ENCODE measurements at regions not wholly inside any gene's neighbourhood (a gene's known extent, or its start where the extent isn't known, plus 50 kb on each side); places are given as distances from the start of the nearest gene placed in this dataset.

- no peak for FAIRE-seq
- Histone ChIP-seq H3K18ac (ENCODE audit: extremely low read depth, low read length) (no peak overlapping the region), H3K14ac (ENCODE audit: insufficient read length) (no peak overlapping the region), H3K4ac (replicated peaks; ENCODE audit: insufficient read length, low read depth, low read length) (no peak overlapping the region), H3K4me1 (replicated peaks in 1 of 4; ENCODE audit: control insufficient read depth in 3 of 4, insufficient read depth in 4 of 4, low read length in 3 of 4) (peaks cover 0 to 14% (median 9%) of the 10 kb centered on the region in 4 experiments; a peak in 6 of 7 replicates), H3K79me1 (ENCODE audit: low read depth, low read length) (peaks cover 2% of the 10 kb centered on the region; the same call in 1 of the 2 replicates), H2BK15ac (ENCODE audit: low read length) (no peak overlapping the region), H2AFZ (ENCODE audit: low read length) (no peak overlapping the region), H2AK5ac (ENCODE audit: low read depth, low read length) (no peak overlapping the region), H3K56ac (replicated peaks; ENCODE audit: insufficient read length, low read depth, low read length) (no peak overlapping the region), H4K20me1 (replicated peaks in 1 of 2; ENCODE audit: control insufficient read depth in 1 of 2, insufficient read depth in 2 of 2, low read length in 2 of 2) (peaks cover 0 to 2% of the 10 kb centered on the region in 2 experiments), H3K79me2 (ENCODE audit: control insufficient read depth in 1 of 2, insufficient read depth in 2 of 2, low read length in 2 of 2) (no peaks in the 10 kb centered on the region), H3K27me3 (replicated peaks in 1 of 4; ENCODE audit: control insufficient read depth in 3 of 4, extremely low read depth in 1 of 4, insufficient read depth in 3 of 4, low read length in 3 of 4) (no peaks in the 10 kb centered on the region; a peak in 1 of 7 replicates), H3K36me3 (ENCODE audit: control insufficient read depth in 2 of 4, insufficient read depth in 4 of 4, low read length in 3 of 4) (no peaks in the 10 kb centered on the region), H3K23me2 (ENCODE audit: low read depth, low read length) (no peaks in the 10 kb centered on the region), H3K27ac (ENCODE audit: low read depth, low read length) (no peak overlapping the region), H3K4me3 (ENCODE audit: extremely low read depth in 1 of 4, insufficient read depth in 2 of 4, low read depth in 3 of 4, low read length in 4 of 4) (no peak overlapping the region), H4K91ac (replicated peaks; ENCODE audit: insufficient read length, low read length) (no peak overlapping the region), H4K5ac (ENCODE audit: insufficient read length, low read depth, low read length) (no peak overlapping the region), H3K4me2 (ENCODE audit: insufficient read depth in 1 of 2, low read depth in 2 of 2, low read length in 2 of 2) (no peak overlapping the region), H3K9ac (replicated peaks in 1 of 4; ENCODE audit: extremely low read depth in 1 of 4, low read depth in 3 of 4, low read length in 3 of 4) (no peak overlapping the region), H3K9me3 (ENCODE audit: insufficient read depth in 2 of 2, low read depth in 1 of 2, low read length in 1 of 2) (no peaks in the 10 kb centered on the region), H2BK5ac (ENCODE audit: low read depth, low read length) (no peak overlapping the region), H2BK120ac (replicated peaks; ENCODE audit: low read depth, low read length) (no peak overlapping the region), H3K23ac (ENCODE audit: insufficient read length) (no peak overlapping the region), H4K8ac (ENCODE audit: extremely low read depth, insufficient read depth, low read length) (peak overlapping the region; percentile 2; the same call in 1 of the 2 replicates), H2BK12ac (ENCODE audit: low read depth, low read length) (peak overlapping the region; percentile 27; the same call in 1 of the 2 replicates), H2BK20ac (ENCODE audit: low read length) (no peak overlapping the region)
- ChIA-PET POLR2A (ENCODE audit: partially characterized antibody) (no interaction called here), CTCF (ENCODE audit: partially characterized antibody) (interaction anchor here (0.6 to 1.3 kb wide), 3 partner anchors 11 to 308 kb away, joined by 3 to 4 read pairs (median 3); no protein-coding TSS in a partner anchor)
- 92% methylated on average over 18 of the region's 18 CpGs; no CpG with 5 or more reads in 1 of the 2 experiments for WGBS, 2 experiments (ENCODE audit: extremely low coverage in 1 of 2, insufficient coverage in 1 of 2, insufficient read length in 1 of 2, insufficient replicate concordance in 2 of 2, low coverage in 1 of 2, low lambda C conversion rate in 2 of 2, missing lambda C conversion rate in 1 of 2)
- TF ChIP-seq SAP30 (IDR thresholded peaks at IDR 0.05; ENCODE audit: insufficient read depth, insufficient replicate concordance, low read length) (no peak), TCF12 (IDR thresholded peaks at IDR 0.05; ENCODE audit: low read depth, low read length) (no peak), CEBPB (IDR thresholded peaks at IDR 0.05; ENCODE audit: low read depth, low read length) (no peak), SP1 (IDR thresholded peaks at IDR 0.05; ENCODE audit: low read depth, low read length) (no peak)
- DNase-seq (ENCODE audit: low read depth in 1 of 2, low spot score in 2 of 2): no peak
These were observed 97.1 kb downstream of the SIK1 start for GRCh38 chr21:43329711-43330269.

Measured in H1 (cell line).